GM19099 (cell line): ENCODE measurements at regions not wholly inside any gene's neighbourhood (a gene's known extent, or its start where the extent isn't known, plus 50 kb on each side); places are given as distances from the start of the nearest gene placed in this dataset.

Experiments used
- POLR2A ChIP-seq: IDR thresholded peaks from 3 replicates; pipeline ENCODE4 v1.6.1; 2011; ENCODE audit warnings: low read depth; ENCODE audit not compliant: insufficient read length; ENCODE audit errors: extremely low read depth

GRCh38 chr7:131249483-131249882, 78.2 kb upstream of the MKLN1 start:
- no peak for TF ChIP-seq POLR2A

- TF ChIP-seq POLR2A, result no peak
Observed at GRCh38 chr7:131250331-131250730, 77.3 kb upstream of the MKLN1 start.

DNA sequence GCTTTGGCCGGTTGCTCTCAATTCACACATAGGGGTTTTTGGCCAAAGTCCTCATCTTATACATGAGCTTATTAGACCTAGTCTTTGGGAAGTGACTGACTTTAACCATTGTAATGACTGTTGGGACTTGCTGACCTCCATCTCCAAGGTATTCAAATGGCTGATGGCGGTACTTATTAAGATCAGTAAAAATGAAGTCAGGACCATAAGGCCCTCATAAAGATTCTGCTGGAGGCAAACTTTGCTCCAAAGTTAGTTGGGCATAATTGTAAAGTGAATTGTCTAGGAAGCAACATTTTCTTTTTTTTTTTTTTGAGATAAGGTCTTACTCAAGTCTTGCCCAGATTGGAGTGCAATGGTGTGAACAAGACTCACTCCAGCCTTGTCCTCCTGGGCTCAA, 76.3 kb upstream of the MKLN1 start:
- TF ChIP-seq POLR2A, result no peak

DNA sequence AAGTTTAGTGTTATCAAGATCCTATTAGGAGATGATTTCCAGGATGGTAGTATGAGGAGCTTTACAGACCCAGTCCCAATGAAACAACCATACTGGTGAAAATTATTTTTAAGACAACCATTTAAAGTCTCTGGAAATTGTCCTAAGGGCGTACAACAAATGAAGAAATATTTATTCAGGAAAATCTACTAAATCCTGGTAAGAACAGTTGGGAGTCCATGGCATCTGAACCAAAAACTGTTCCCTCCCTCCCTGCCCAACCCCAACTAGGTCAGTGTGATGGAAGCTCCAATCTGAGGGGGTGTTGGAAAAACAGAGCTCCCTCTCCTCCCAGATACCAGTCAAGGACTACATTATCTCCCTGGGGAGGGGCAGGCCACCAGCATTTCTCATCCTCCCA, 74.7 kb upstream of the MKLN1 start:
- no peak for TF ChIP-seq POLR2A

- no peak for TF ChIP-seq POLR2A
Observed at GRCh38 chr7:131254211-131254610, 73.5 kb upstream of the MKLN1 start.

- no peak for TF ChIP-seq POLR2A
Observed at GRCh38 chr7:131255242-131255641, 72.4 kb upstream of the MKLN1 start.

GRCh38 chr7:131261476-131261994, 66.1 kb upstream of the MKLN1 start:
- TF ChIP-seq POLR2A, result no peak

GRCh38 chr7:131265227-131265626, 62.4 kb upstream of the MKLN1 start:
- no peak for TF ChIP-seq POLR2A

DNA sequence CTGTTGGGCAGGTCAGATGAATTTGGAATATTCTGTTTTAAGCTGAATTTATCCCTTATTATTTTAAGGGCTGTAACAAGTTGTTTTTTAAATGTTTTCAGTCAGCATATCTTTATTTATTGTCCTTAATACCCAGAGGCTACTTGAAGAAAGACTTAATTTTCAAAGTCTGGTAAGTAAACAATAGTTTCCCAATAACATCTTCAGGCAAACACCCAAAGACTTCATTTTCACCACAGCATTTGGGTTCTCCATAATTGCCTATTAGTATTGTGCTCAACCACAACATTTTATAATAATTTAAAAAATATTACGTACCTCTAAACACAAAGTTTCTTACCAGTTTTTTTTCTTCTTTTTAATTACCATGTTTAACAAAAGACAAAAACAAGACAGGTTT, 60.0 kb upstream of the MKLN1 start:
- TF ChIP-seq POLR2A, result no peak

DNA sequence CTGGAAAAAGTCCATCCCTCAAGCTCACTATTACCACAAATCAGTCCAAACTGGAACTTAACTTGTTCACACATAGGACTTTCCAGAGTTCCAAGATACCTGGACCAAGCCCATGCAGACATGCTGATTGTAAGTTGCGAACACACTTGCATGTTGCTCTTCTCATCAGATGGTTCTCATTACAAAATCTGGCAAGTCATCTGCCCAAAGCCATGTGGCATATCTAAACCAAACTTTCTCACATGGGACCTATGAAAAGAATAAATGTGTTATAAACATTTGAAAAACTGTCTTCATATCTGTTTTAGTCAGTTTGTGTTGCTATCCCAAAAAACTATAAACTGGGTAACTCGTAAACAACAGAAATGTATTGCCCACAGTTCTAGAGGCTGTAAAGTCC, 58.8 kb upstream of the MKLN1 start:
- no peak for TF ChIP-seq POLR2A

- no peak for TF ChIP-seq POLR2A
Observed at GRCh38 chr7:131272086-131272485, 55.6 kb upstream of the MKLN1 start.

DNA sequence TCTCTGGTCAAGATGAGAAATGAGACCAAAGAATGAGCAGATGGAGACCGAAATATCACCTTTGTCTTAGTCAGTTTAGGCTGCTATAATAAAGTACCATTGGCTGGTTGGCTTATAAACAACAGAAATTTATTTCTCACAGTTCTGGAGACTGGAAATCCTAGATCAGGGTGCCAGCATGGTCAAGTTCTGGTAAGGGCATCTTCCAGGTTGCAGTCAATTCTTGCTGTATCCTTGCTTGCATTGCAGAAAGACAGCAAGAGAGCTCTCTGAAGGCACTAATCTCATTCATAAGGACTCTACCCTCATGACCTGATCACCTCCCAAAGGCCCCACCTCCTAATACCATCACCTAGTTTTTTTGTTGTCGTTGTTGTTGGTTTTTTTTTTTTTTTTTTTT, 52.7 kb upstream of the MKLN1 start:
- no peak for TF ChIP-seq POLR2A

DNA sequence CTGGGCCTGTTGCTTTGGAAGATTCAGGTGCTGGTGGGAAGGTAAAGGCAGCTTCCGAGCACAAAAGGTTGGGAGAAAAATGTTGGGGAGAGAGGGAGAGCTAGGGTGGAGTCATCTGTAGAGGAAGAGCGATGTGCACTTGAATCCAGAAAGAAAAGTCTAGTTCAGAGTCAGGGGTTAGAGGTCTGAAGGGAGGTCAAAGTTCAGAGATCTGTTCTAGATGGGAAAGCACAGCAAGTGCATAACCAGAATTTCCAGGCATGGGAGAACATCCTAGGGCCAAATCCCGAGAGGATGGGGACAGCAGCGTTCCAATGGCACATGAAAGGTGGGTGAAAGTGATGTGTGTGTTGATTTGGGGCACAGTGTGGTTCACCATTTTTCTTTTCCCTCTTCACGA, 51.5 kb upstream of the MKLN1 start:
- no peak for TF ChIP-seq POLR2A

DNA sequence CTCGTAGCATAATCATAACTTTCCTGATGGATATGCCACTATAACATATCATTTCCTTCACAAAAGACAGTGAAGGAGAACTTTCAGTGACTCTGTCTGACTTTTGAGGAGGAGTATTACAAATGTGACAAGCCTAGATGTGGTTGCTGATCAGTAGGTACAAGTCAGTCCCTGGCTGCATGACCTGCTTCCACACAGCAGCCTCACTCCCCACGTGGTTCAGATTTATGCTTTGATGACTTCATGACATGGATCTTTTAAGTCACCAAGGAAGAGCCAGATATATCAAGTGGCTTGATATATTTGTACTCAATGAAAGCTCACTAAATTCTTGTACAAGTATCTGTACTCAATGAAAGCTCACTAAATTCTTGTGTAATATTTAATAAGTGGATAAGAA, 50.9 kb upstream of the MKLN1 start:
- no peak for TF ChIP-seq POLR2A
